ENCODE measurements at regions not wholly inside any gene's neighbourhood (a gene's known extent, or its start where the extent isn't known, plus 50 kb on each side); places are given as distances from the start of the nearest gene placed in this dataset.

DNA sequence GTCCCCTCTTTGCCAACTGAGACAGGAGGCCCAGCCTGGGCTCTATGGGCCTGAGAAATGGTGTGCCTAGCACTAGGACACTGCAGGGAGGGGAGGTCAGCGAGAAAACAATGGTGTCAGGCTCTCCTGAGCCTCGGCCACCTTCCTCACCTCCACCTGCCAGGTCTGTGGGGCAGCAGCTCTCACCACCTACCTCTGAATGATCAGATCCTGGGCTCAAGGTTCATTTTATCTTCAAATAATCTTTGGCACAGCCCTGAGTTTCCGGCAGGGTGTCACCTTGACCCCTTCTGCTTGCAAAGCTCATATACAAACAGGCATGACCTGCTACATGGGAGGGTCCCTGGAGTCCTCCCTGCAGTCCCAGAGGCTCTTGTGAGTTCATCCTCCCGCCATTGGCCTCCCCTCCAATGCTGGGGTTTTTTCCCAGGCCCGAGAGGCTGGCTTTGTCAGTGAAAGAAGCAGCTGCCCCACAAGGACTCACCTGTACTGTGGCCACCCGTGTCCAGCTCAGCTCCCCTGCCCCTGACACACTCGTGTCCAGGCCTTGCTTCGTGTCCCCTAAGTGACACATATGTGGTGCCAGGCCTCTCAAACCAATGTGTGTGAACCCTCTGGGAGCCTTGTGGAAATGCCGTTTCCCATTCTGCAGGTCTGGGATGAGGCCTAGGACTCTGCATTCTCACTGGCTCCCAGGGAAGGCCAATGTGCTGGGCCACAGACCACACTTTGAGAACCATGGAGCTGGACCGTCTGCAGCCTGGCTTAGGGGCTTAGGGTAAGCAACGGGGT lies 176.8 kb upstream of the CIBAR2 start (continued):
- TF ChIP-seq ZNF30 (CRISPR knock-in tag; IDR thresholded peaks at IDR 0.05) (0 out of 2 replicates have a peak, but pooled peaks have one; percentile 26), SIN3B (IDR thresholded peaks at IDR 0.05; ENCODE audit: low read length) (no peak), HDAC1 (CRISPR knock-in tag; IDR thresholded peaks at IDR 0.05) (peak; percentile 90), YEATS4 (CRISPR knock-in tag; IDR thresholded peaks at IDR 0.05; ENCODE audit: borderline replicate concordance) (no peak; the same call in 1 of the 2 replicates), NFYB (CRISPR knock-in tag; IDR thresholded peaks at IDR 0.05) (peak; percentile 6; the same call in 1 of the 2 replicates), ZNF660 (CRISPR knock-in tag; IDR thresholded peaks at IDR 0.05; ENCODE audit: borderline replicate concordance, low read depth) (no peak), KAT8 (CRISPR knock-in tag; IDR thresholded peaks at IDR 0.05) (peak; percentile 71), ATRX (CRISPR knock-in tag; IDR thresholded peaks at IDR 0.05; ENCODE audit: borderline replicate concordance) (no peak), JARID2 (CRISPR knock-in tag; IDR thresholded peaks at IDR 0.05; ENCODE audit: insufficient replicate concordance) (no peak)
- TF ChIP-seq, protein P1, sequence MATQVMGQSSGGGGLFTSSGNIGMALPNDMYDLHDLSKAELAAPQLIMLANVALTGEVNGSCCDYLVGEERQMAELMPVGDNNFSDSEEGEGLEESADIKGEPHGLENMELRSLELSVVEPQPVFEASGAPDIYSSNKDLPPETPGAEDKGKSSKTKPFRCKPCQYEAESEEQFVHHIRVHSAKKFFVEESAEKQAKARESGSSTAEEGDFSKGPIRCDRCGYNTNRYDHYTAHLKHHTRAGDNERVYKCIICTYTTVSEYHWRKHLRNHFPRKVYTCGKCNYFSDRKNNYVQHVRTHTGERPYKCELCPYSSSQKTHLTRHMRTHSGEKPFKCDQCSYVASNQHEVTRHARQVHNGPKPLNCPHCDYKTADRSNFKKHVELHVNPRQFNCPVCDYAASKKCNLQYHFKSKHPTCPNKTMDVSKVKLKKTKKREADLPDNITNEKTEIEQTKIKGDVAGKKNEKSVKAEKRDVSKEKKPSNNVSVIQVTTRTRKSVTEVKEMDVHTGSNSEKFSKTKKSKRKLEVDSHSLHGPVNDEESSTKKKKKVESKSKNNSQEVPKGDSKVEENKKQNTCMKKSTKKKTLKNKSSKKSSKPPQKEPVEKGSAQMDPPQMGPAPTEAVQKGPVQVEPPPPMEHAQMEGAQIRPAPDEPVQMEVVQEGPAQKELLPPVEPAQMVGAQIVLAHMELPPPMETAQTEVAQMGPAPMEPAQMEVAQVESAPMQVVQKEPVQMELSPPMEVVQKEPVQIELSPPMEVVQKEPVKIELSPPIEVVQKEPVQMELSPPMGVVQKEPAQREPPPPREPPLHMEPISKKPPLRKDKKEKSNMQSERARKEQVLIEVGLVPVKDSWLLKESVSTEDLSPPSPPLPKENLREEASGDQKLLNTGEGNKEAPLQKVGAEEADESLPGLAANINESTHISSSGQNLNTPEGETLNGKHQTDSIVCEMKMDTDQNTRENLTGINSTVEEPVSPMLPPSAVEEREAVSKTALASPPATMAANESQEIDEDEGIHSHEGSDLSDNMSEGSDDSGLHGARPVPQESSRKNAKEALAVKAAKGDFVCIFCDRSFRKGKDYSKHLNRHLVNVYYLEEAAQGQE (IDR thresholded peaks at IDR 0.05; ENCODE audit: borderline replicate concordance in 1 of 2, low read depth in 1 of 2, low read length in 2 of 2), result peak in 1 of 2 experiments; percentile 46; a peak in 1 of 4 replicates
- TF ChIP-seq, protein P2, sequence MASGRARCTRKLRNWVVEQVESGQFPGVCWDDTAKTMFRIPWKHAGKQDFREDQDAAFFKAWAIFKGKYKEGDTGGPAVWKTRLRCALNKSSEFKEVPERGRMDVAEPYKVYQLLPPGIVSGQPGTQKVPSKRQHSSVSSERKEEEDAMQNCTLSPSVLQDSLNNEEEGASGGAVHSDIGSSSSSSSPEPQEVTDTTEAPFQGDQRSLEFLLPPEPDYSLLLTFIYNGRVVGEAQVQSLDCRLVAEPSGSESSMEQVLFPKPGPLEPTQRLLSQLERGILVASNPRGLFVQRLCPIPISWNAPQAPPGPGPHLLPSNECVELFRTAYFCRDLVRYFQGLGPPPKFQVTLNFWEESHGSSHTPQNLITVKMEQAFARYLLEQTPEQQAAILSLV (CRISPR knock-in tag; IDR thresholded peaks at IDR 0.05; ENCODE audit: borderline replicate concordance), result peak; percentile 69
- TF ChIP-seq, protein P3, sequence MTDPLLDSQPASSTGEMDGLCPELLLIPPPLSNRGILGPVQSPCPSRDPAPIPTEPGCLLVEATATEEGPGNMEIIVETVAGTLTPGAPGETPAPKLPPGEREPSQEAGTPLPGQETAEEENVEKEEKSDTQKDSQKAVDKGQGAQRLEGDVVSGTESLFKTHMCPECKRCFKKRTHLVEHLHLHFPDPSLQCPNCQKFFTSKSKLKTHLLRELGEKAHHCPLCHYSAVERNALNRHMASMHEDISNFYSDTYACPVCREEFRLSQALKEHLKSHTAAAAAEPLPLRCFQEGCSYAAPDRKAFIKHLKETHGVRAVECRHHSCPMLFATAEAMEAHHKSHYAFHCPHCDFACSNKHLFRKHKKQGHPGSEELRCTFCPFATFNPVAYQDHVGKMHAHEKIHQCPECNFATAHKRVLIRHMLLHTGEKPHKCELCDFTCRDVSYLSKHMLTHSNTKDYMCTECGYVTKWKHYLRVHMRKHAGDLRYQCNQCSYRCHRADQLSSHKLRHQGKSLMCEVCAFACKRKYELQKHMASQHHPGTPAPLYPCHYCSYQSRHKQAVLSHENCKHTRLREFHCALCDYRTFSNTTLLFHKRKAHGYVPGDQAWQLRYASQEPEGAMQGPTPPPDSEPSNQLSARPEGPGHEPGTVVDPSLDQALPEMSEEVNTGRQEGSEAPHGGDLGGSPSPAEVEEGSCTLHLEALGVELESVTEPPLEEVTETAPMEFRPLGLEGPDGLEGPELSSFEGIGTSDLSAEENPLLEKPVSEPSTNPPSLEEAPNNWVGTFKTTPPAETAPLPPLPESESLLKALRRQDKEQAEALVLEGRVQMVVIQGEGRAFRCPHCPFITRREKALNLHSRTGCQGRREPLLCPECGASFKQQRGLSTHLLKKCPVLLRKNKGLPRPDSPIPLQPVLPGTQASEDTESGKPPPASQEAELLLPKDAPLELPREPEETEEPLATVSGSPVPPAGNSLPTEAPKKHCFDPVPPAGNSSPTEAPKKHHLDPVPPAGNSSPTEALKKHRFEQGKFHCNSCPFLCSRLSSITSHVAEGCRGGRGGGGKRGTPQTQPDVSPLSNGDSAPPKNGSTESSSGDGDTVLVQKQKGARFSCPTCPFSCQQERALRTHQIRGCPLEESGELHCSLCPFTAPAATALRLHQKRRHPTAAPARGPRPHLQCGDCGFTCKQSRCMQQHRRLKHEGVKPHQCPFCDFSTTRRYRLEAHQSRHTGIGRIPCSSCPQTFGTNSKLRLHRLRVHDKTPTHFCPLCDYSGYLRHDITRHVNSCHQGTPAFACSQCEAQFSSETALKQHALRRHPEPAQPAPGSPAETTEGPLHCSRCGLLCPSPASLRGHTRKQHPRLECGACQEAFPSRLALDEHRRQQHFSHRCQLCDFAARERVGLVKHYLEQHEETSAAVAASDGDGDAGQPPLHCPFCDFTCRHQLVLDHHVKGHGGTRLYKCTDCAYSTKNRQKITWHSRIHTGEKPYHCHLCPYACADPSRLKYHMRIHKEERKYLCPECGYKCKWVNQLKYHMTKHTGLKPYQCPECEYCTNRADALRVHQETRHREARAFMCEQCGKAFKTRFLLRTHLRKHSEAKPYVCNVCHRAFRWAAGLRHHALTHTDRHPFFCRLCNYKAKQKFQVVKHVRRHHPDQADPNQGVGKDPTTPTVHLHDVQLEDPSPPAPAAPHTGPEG (CRISPR knock-in tag; IDR thresholded peaks at IDR 0.05), result no peak
- TF ChIP-seq, protein P4, sequence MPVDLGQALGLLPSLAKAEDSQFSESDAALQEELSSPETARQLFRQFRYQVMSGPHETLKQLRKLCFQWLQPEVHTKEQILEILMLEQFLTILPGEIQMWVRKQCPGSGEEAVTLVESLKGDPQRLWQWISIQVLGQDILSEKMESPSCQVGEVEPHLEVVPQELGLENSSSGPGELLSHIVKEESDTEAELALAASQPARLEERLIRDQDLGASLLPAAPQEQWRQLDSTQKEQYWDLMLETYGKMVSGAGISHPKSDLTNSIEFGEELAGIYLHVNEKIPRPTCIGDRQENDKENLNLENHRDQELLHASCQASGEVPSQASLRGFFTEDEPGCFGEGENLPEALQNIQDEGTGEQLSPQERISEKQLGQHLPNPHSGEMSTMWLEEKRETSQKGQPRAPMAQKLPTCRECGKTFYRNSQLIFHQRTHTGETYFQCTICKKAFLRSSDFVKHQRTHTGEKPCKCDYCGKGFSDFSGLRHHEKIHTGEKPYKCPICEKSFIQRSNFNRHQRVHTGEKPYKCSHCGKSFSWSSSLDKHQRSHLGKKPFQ (CRISPR knock-in tag; IDR thresholded peaks at IDR 0.05; ENCODE audit: insufficient replicate concordance), result peak; percentile 60
